GM12872 (cell line): ENCODE measurements at regions not wholly inside any gene's neighbourhood (a gene's known extent, or its start where the extent isn't known, plus 50 kb on each side); places are given as distances from the start of the nearest gene placed in this dataset.

ENCODE experiments used
- CTCF ChIP-seq: IDR thresholded peaks from 3 replicates; pipeline ENCODE4 v1.5.1; 2011; ENCODE audit warnings: low read depth, mild to moderate bottlenecking, low read length, moderate library complexity; ENCODE audit not compliant: insufficient read depth

GRCh38 chr14:42671636-42672035, 1065.0 kb downstream of the LRFN5 start:
- no peak for TF ChIP-seq CTCF

- no peak for TF ChIP-seq CTCF
Observed at GRCh38 chr14:42665083-42665482, 1058.4 kb downstream of the LRFN5 start.

GRCh38 chr14:42664190-42664589, 1057.5 kb downstream of the LRFN5 start:
- no peak for TF ChIP-seq CTCF

- no peak for TF ChIP-seq CTCF
Observed at GRCh38 chr14:42654707-42655106, 1048.0 kb downstream of the LRFN5 start.

GRCh38 chr14:42642787-42643186, 1036.1 kb downstream of the LRFN5 start:
- TF ChIP-seq CTCF = no peak

GRCh38 chr14:42633504-42634095, 1026.9 kb downstream of the LRFN5 start:
- TF ChIP-seq CTCF = no peak

- TF ChIP-seq CTCF = no peak
Observed at GRCh38 chr14:42629553-42629952, 1022.9 kb downstream of the LRFN5 start.
